GM12874 (cell line): ENCODE measurements at regions not wholly inside any gene's neighbourhood (a gene's known extent, or its start where the extent isn't known, plus 50 kb on each side); places are given as distances from the start of the nearest gene placed in this dataset.

ENCODE experiments used
- TF ChIP-seq, protein P1 (sequence below): IDR thresholded peaks from 2 replicates; pipeline ENCODE4 v1.5.1; 2011; ENCODE audit warnings: low read depth, mild to moderate bottlenecking, control low read depth, low read length, moderate library complexity; ENCODE audit not compliant: insufficient read depth

DNA sequence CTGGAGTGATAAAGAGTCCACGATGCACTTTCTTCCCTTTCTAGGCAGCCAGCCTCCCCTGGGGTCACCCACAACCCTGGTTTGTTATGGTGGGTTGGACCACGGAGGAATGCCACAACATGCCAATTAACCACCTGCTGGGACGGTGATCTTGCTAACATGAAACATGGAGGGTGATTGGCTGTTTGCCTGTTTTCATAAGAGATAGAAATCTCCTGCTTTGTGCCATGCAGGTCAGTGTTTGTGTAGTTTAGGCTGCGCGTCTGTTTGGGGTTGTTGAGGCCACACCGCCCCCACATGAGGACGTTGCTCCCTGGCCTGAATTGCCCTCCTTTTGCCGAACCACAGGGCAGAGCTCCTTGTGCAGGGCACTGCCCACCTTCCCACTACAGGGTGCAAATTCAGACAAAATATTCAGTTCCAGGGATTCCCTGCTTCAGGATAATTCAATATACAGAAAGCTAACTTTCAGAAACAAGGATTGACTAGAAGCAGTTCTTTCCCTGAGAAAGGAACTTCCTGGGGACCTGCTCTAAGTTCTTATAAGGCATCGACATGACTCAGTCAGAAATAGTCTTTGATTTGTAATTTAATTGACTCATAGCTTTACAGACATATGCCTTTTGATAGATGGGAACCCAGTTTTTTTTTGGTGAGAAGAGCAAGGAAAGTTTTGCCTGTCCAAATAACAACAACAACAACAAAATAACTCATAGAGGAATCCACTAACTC, 427.6 kb downstream of the GADD45G start:
- TF ChIP-seq, protein P1, sequence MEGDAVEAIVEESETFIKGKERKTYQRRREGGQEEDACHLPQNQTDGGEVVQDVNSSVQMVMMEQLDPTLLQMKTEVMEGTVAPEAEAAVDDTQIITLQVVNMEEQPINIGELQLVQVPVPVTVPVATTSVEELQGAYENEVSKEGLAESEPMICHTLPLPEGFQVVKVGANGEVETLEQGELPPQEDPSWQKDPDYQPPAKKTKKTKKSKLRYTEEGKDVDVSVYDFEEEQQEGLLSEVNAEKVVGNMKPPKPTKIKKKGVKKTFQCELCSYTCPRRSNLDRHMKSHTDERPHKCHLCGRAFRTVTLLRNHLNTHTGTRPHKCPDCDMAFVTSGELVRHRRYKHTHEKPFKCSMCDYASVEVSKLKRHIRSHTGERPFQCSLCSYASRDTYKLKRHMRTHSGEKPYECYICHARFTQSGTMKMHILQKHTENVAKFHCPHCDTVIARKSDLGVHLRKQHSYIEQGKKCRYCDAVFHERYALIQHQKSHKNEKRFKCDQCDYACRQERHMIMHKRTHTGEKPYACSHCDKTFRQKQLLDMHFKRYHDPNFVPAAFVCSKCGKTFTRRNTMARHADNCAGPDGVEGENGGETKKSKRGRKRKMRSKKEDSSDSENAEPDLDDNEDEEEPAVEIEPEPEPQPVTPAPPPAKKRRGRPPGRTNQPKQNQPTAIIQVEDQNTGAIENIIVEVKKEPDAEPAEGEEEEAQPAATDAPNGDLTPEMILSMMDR, result no peak

DNA sequence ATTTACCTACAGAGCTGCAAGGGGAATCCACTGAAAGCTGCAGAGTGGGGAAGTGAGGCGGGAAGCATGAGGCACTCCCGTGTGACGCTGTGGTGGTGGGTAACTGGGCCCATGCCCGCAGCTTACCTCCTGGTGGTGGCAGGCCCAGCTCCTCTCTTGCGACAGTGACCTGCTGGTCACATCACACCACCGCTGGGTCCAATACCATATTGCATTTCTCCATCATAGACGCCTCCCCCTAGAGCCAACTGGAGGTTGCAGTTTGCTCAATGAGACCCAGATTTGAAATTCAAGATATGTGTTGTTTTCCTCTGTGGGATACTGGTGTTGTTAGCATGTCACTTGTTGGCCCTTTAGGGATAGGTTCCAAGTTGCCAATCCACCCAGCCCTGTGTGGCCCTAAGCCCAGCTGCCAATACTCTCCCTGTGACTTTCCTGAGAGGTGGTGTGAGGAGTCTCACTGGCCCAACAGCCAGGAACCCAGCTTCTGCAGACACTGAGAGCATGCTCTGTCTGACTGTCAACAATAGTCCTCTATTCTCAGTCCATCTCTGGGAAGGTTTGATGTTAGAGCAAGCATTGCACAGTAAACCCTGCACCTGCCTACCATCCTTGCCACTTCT, 428.3 kb downstream of the GADD45G start:
- TF ChIP-seq, protein P1, result no peak

DNA sequence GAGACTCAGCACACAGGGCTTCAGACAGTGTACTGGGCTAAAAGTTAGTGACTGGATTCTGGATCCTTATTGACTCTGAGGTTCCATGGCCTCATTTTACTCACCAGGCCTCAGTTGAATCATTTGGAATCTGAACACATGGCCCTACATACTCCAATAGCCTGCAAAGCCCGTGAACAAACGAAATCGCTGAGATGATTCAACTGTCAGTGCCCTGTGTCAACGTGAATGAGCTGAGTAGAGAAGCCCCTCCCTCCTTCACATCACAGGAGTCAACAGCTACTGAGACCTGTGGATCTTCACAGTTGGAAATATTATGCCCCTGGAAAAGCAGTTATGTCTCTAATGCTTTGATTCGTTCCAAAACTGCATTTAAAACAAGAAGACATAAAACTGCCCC, 429.3 kb downstream of the GADD45G start:
- TF ChIP-seq, protein P1, result no peak

DNA sequence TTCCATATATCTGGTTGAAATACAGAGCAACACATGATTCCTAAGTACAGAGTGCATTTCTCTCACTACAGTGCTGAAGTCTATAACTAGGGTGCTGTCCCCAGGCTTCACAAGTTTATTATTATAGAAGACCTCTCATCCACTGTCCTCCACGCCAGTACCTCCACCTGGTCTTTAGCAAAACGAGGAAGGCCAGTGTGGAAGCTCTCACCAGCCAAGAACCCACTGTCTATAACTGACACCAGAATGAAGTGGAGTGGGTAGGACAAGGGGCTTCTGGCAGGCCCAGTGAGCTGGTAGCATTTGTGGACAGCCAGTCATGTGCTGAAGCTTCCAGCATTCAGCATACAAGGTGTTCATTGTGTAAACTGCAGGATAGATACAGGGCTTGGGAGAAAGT, 430.7 kb downstream of the GADD45G start:
- TF ChIP-seq, protein P1, result no peak

DNA sequence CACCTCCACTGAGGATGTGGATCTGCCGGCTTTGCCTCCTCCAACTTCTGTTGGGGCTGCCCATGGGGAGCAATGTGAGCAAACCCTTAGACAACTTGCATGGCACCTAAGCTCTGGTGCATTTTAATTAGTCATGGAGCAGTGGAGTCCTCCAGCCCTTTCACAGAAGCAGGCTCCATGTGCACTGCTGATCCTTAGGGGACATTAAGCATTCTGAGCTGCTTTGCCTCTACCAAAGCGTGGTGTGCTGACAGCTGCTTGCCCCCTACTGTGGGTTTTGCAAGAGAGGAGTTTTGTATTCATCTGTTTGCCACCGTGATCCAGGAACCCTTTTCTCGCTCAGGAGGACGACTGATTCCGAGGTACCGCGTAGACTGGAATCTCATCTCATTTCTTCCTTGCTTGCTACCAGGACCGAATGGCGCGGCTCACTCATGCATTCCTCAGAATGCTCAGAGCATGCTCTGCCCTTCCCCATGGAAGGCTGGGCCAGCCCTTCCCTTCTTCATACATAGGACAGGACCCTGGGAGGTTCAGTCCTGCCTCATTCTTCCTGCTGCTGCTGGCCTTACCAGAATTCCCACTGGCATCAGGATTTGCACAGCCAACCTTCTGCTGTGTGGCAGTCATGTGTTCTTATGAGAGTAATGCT, 432.5 kb downstream of the GADD45G start:
- TF ChIP-seq, protein P1, result no peak

DNA sequence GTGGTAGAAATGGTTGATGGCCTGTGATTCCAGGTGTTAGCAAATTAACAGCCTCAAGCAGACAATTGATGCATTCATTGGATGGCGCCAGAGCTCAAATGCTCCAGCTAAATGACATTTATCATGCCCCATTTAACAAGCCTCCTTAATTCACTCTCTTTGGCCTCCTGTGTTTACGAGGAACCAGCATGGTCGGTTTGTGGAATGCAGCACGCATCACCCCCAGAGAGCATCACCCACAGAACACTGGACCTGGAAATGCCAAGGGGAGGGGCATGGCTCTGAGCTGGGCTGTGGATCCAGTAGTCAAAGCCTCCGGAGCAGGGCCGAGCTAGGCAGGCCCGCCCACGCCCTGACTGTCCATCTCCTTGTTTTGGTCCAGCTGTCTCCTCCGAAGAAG, 434.0 kb downstream of the GADD45G start:
- TF ChIP-seq, protein P1, result no peak

DNA sequence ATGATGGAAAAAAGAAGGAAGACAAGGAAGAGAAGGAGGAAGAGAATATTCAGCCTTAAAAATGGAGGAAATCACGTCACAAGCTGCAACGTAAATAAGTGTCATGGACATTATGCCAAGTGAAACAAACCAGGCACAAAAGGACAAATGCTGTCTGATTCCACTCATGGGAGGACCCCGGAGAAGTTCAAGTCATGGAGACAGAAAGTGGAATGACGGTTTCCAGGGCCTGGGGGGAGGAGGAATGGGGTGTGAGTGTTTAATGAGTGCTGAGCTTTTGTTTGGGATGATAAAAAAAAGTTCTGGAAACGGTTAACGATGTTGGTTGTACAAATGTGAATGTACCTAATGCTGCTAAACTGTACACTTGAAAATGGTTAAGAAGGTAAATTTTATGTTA, 439.5 kb downstream of the GADD45G start:
- TF ChIP-seq, protein P1, result no peak
